MM.1S (cell line): ENCODE measurements at regions not wholly inside any gene's neighbourhood (a gene's known extent, or its start where the extent isn't known, plus 50 kb on each side); places are given as distances from the start of the nearest gene placed in this dataset.

Source experiments
- CTCF ChIP-seq: fragments of 300-600 bp; sonication (generic); IDR thresholded peaks from 2 replicates; pipeline ENCODE4 v1.5.1; 2016; ENCODE audit warnings: antibody characterized with exemption, low read length, mixed read lengths
- EZH2 ChIP-seq: fragments of 300-600 bp; sonication (generic); optimal IDR thresholded peaks from 2 replicates; pipeline ENCODE3; 2017; ENCODE audit warnings: low read depth, mild to moderate bottlenecking, antibody characterized with exemption, low read length, mixed read lengths
- EZH2phosphoT487 ChIP-seq: fragments of 300-600 bp; sonication (generic); IDR thresholded peaks from 2 replicates; pipeline ENCODE4 v1.6.1; 2018; ENCODE audit warnings: antibody characterized with exemption, low read length

DNA sequence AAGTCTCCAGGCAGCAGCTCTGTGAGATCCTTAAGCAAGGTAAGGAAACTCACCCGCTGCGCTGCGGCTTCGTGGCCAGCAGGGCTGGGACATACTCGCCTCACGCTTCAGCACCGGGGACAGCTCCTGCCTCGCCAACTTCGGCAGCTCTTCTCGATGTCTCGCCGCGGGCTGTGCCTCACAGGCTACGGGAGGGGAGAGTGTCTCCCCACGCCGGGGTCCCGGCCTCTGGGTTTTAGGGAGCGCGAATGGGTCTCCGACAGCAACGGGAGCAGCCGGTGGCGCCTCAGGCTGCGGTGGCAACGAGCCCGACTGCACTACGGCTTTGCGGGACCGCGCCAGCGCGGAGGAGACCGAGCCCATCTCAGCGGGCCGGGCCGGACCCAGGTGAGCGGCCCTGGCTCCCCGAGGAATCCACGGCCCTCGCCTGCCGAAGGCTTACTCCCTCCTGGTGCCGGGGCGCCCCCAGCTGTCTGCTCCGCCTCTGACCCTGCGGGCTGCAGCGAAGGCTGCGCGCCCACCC, 62.4 kb downstream of the LSM5 start:
- no peak for TF ChIP-seq CTCF
- TF ChIP-seq EZH2phosphoT487 = no peak
- no peak for TF ChIP-seq EZH2
